SU-DHL-6 (cell line): ENCODE measurements at regions not wholly inside any gene's neighbourhood (a gene's known extent, or its start where the extent isn't known, plus 50 kb on each side); places are given as distances from the start of the nearest gene placed in this dataset.

Source experiments
- H2AFZ ChIP-seq: fragments of 200-600 bp; sonication (generic); 2 replicates; pipeline ENCODE4 v1.6.1; 2014; ENCODE audit warnings: low read depth, mild to moderate bottlenecking, moderate library complexity, mixed read lengths, antibody characterized with exemption, low read length; ENCODE audit not compliant: severe bottlenecking
- H3F3A ChIP-seq: fragments of 200-600 bp; shearing (Covaris generic); 2 replicates; pipeline ENCODE4 v1.6.0; 2016; ENCODE audit warnings: antibody characterized with exemption, mild to moderate bottlenecking; ENCODE audit not compliant: insufficient read depth
- H3K27ac ChIP-seq: fragments of 200-600 bp; sonication (generic); 2 replicates; pipeline ENCODE4 v1.5.1; 2016; ENCODE audit warnings: low read depth, mild to moderate bottlenecking, low read length, moderate library complexity, mixed read lengths
- H3K27me3 ChIP-seq: fragments of 200-600 bp; sonication (generic), shearing (Covaris generic); 2 replicates; pipeline ENCODE4 v1.6.0; 2014; ENCODE audit warnings: mild to moderate bottlenecking, low read length
- H3K36me3 ChIP-seq: fragments of 200-600 bp; sonication (generic); 2 replicates; pipeline ENCODE4 v1.6.1; 2014; ENCODE audit warnings: mild to moderate bottlenecking, low read length, mixed read lengths
- H3K4me2 ChIP-seq: fragments of 300-600, 200-600 bp; shearing (Covaris generic), sonication (generic); 2 replicates; pipeline ENCODE4 v1.6.0; 2014; ENCODE audit warnings: low read length, low read depth, mild to moderate bottlenecking; ENCODE audit not compliant: poor library complexity, severe bottlenecking
- H3K4me3 ChIP-seq: fragments of 200-600 bp; sonication (generic); 2 replicates; pipeline ENCODE4 v1.5.1; 2014; ENCODE audit warnings: antibody characterized with exemption, low read length, mild to moderate bottlenecking, mixed read lengths; ENCODE audit not compliant: insufficient read depth, poor library complexity, severe bottlenecking
- H3K79me2 ChIP-seq: fragments of 200-600 bp; sonication (generic); 2 replicates; pipeline ENCODE4 v1.6.1; 2014; ENCODE audit warnings: mild to moderate bottlenecking, low read length, moderate library complexity; ENCODE audit not compliant: insufficient read depth
- H3K9ac ChIP-seq: fragments of 200-600 bp; sonication (generic); 2 replicates; pipeline ENCODE4 v1.7.0; 2014; ENCODE audit warnings: mild to moderate bottlenecking, low read length
- H3K9me2 ChIP-seq: fragments of 200-600 bp; sonication (generic); replicated peaks from 2 replicates; pipeline ENCODE4 v1.6.1; 2014; ENCODE audit warnings: low read length; ENCODE audit not compliant: insufficient read depth
- H3K9me3 ChIP-seq: fragments of 200-600 bp; sonication (generic); 2 replicates; pipeline ENCODE4 v1.6.1; 2014; ENCODE audit warnings: low read length, mixed read lengths; ENCODE audit not compliant: insufficient read depth
- H4K20me1 ChIP-seq: fragments of 200-600 bp; sonication (generic); 2 replicates; pipeline ENCODE4 v1.6.1; 2014; ENCODE audit warnings: low read depth, mild to moderate bottlenecking, antibody characterized with exemption, low read length, moderate library complexity, mixed read lengths
- EZH2phosphoT487 ChIP-seq: fragments of 200-600 bp; sonication (generic), shearing (Covaris generic); conservative IDR thresholded peaks from 2 replicates; pipeline ENCODE4 v1.6.1; 2018; ENCODE audit warnings: mild to moderate bottlenecking, antibody characterized with exemption, low read length, moderate library complexity, mixed read lengths
- TF ChIP-seq, protein P1 (sequence below): fragments of 200-600 bp; sonication (generic); IDR thresholded peaks from one replicate; pipeline ENCODE4 v1.5.1; 2017; ENCODE audit warnings: antibody characterized with exemption, mild to moderate bottlenecking, low read length, moderate library complexity; ENCODE audit not compliant: insufficient read depth, poor library complexity, severe bottlenecking

GRCh38 chr13:76829572-76830327, 56.5 kb downstream of the KCTD12 start:
- H3K9me3 ChIP-seq, result no peaks in the 10 kb centered on the region
- no peaks in the 10 kb centered on the region for H3K36me3 ChIP-seq
- H3K27me3 ChIP-seq, result no peaks in the 10 kb centered on the region
- no peaks in the 10 kb centered on the region for H3K79me2 ChIP-seq
- no peak for TF ChIP-seq EZH2phosphoT487
- TF ChIP-seq, protein P1, sequence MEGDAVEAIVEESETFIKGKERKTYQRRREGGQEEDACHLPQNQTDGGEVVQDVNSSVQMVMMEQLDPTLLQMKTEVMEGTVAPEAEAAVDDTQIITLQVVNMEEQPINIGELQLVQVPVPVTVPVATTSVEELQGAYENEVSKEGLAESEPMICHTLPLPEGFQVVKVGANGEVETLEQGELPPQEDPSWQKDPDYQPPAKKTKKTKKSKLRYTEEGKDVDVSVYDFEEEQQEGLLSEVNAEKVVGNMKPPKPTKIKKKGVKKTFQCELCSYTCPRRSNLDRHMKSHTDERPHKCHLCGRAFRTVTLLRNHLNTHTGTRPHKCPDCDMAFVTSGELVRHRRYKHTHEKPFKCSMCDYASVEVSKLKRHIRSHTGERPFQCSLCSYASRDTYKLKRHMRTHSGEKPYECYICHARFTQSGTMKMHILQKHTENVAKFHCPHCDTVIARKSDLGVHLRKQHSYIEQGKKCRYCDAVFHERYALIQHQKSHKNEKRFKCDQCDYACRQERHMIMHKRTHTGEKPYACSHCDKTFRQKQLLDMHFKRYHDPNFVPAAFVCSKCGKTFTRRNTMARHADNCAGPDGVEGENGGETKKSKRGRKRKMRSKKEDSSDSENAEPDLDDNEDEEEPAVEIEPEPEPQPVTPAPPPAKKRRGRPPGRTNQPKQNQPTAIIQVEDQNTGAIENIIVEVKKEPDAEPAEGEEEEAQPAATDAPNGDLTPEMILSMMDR, result no peak
- H3K9ac ChIP-seq, result no peak overlapping the region
- no peaks in the 10 kb centered on the region for H3F3A ChIP-seq
- no peaks in the 10 kb centered on the region for H4K20me1 ChIP-seq
- H3K27ac ChIP-seq, result no peak overlapping the region
- H3K4me2 ChIP-seq, result no peak overlapping the region
- H3K4me3 ChIP-seq, result no peak overlapping the region
- H3K9me2 ChIP-seq, result no peaks in the 10 kb centered on the region
- no peak overlapping the region for H2AFZ ChIP-seq

GRCh38 chr13:76828316-76828741, 57.9 kb downstream of the KCTD12 start:
- Histone ChIP-seq H3K4me3 (no peak overlapping the region), H3K36me3 (no peaks in the 10 kb centered on the region), H3K9ac (no peak overlapping the region), H3K9me2 (no peaks in the 10 kb centered on the region), H4K20me1 (no peaks in the 10 kb centered on the region), H3K4me2 (no peak overlapping the region), H3K27me3 (no peaks in the 10 kb centered on the region), H2AFZ (no peak overlapping the region), H3F3A (no peaks in the 10 kb centered on the region), H3K79me2 (no peaks in the 10 kb centered on the region), H3K9me3 (no peaks in the 10 kb centered on the region), H3K27ac (no peak overlapping the region)
- no peak for TF ChIP-seq EZH2phosphoT487
- TF ChIP-seq, protein P1, result no peak

DNA sequence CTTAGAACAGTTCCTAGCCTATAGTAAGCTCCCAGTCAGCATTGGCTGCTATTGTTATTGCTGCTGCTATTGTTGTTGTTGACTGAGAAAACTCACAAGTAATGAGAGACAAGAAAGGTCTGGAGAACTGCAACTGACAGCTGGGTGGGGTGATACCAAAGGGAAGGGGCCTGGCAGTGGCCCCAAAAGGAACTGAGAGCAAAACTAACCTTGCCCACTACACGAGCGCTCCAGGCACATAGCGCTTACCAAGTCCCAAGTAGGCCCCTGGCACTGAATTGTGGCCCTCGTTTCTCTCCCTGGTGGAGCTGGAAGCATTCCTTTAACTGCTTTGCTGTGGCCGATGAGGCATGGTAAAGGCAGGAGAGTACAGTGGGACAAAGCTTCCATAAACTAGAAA, 59.7 kb downstream of the KCTD12 start:
- Histone ChIP-seq H4K20me1 (no peaks in the 10 kb centered on the region), H3K36me3 (no peaks in the 10 kb centered on the region), H3K27ac (no peak overlapping the region), H3K4me2 (no peak overlapping the region), H3K4me3 (no peak overlapping the region), H3K9me2 (no peaks in the 10 kb centered on the region), H3K9ac (no peak overlapping the region), H3K79me2 (no peaks in the 10 kb centered on the region), H3F3A (no peaks in the 10 kb centered on the region), H3K9me3 (no peaks in the 10 kb centered on the region), H3K27me3 (no peaks in the 10 kb centered on the region), H2AFZ (no peak overlapping the region)
- no peak for TF ChIP-seq EZH2phosphoT487
- TF ChIP-seq, protein P1, result no peak
